ENCODE measurements at regions not wholly inside any gene's neighbourhood (a gene's known extent, or its start where the extent isn't known, plus 50 kb on each side); places are given as distances from the start of the nearest gene placed in this dataset.

DNA sequence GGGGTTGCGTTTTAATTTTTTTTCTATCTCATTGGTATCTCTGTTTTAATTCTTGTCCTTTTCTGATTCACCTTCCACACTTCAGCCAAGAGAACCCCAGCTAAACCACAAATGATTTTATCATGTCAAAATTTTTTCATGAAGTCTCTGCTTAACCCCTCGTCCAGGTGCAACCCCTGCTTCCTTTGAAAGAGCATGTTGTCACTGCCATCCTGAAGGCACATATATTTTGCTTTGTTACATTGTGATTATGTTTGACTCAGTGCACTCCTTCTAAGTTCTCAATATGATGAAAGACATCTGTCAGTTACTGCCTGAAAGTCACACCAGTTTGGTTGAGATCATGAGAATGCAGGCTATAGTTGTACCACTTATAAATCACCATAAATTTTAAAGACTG is 99.9 kb upstream of the FMR1 start:
- H3K9me3 Mint-ChIP-seq: peaks cover 0 to 2% (median 0%) of the 10 kb centered on the region in 7 donors
- no peak overlapping the region for H3K4me3 Mint-ChIP-seq
- H3K27me3 Mint-ChIP-seq: peaks cover 0 to 6% (median 4%) of the 10 kb centered on the region in 3 donors
- ATAC-seq (ENCODE audit: low read depth in 2 of 2) (no peak), DNase-seq (no peak)
- H3K36me3 Mint-ChIP-seq: no peaks in the 10 kb centered on the region
- no peak overlapping the region for H3K27ac Mint-ChIP-seq
- H3K4me1 Mint-ChIP-seq: no peaks in the 10 kb centered on the region

GRCh38 chrX:147827070-147827469 is 84.6 kb upstream of the FMR1 start:
- Mint-ChIP-seq H3K27ac (no peak overlapping the region), H3K27me3 (no peaks in the 10 kb centered on the region), H3K4me3 (no peak overlapping the region), H3K9me3 (peaks cover 5 to 37% (median 15%) of the 10 kb centered on the region in 7 donors), H3K36me3 (no peaks in the 10 kb centered on the region), H3K4me1 (no peaks in the 10 kb centered on the region)
- no peak for DNase-seq
- no peak for ATAC-seq (ENCODE audit: low read depth in 2 of 2)

- DNase-seq: no peak
- Mint-ChIP-seq H3K9me3 (peaks cover 5 to 33% (median 13%) of the 10 kb centered on the region in 7 donors), H3K27ac (no peak overlapping the region), H3K4me1 (no peaks in the 10 kb centered on the region), H3K27me3 (no peaks in the 10 kb centered on the region), H3K4me3 (no peak overlapping the region), H3K36me3 (no peaks in the 10 kb centered on the region)
- no peak for ATAC-seq (ENCODE audit: low read depth in 2 of 2)
Observed at GRCh38 chrX:147828719-147829118, 83.0 kb upstream of the FMR1 start.

DNA sequence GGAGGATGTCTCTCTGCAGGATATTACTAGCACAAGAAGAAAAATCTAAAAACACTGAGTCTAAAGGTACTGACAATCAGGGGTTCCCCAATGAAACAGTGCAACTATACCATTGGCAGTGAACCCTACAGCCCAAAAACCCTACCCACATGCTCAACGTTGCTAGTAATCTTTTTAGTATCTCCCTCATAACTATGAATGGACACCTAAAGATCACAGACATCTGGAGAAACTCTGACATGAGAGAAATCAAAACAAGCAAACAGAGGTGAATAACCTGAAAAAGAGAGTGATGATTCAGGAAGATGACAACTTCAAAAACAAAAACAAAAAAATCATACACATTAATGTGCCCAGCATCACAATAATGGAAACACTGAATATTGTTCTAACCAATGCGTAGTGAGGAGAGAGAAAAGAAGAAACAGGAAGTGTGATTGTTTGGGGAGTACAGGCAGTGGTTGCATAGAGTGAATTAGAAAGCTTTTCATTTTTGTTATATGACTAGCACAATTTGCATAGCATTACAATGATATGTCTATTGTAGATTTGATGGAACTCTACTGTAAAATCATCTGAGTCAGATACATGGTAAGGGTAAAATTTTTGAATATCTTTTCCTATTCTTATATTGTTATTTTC is 78.9 kb upstream of the FMR1 start:
- Mint-ChIP-seq H3K27ac (no peak overlapping the region), H3K27me3 (peaks cover 4 to 8% (median 6%) of the 10 kb centered on the region in 3 donors), H3K4me1 (no peaks in the 10 kb centered on the region), H3K4me3 (no peak overlapping the region), H3K36me3 (no peaks in the 10 kb centered on the region), H3K9me3 (peaks cover 0 to 17% (median 9%) of the 10 kb centered on the region in 7 donors)
- DNase-seq (no peak), ATAC-seq (ENCODE audit: low read depth in 2 of 2) (no peak)

DNA sequence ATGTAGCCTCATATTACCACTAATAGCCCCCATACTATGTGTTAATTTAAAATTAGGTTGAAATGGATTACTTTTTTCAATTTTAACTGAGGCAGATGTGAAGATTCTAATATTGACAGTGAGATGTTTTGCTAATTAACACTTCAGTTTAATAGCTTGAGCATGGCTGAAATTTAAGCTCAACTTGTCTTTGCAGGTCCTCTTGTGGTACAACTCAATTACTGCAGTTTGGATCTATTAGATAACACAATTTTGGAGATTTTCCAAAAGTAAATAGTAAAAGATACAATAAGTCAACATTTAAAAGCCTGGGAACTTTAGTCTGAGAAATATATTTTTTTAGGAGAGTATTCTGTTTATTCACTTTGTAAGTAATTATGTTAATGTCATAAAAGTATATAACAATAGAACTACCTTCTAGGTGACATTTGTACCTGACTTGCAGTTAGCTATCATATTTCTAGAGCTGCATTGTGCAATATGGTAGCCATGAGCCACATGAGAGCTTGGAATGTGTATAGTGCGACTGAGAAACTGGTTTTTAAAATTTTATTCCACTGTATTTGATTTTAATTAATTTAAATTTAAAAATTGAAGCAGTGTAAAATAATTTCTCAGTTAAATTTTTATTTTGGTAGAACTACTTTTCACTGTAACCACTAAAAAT is 73.1 kb upstream of the FMR1 start:
- ATAC-seq (ENCODE audit: low read depth in 2 of 2) (no peak), DNase-seq (no peak)
- peaks cover 4 to 8% (median 6%) of the 10 kb centered on the region in 3 donors for H3K27me3 Mint-ChIP-seq

DNA sequence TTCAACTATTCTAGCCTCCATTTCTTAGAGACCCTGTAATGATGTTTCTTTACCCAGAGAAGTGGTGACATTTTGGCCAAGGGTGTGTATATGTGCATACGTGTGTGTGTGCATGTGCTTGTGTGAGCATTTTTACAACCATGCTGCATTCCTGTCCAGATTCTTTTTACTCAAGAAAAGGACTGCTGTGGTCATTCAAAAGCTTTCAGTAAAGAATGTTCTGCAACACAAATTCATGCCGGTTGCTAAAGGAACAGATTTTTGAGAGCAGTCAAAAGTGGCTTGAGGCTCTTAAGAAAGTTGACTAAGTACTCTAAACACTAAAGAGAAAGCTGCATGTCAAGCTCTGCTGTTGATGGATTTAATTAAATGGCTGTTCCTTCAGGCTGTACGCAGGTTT is 65.0 kb upstream of the FMR1 start:
- Mint-ChIP-seq H3K36me3 (no peaks in the 10 kb centered on the region), H3K4me3 (no peak overlapping the region), H3K27ac (peak overlapping the region in 1 of 6 donors; percentile 28), H3K9me3 (peaks cover 0 to 14% (median 5%) of the 10 kb centered on the region in 7 donors), H3K27me3 (no peaks in the 10 kb centered on the region), H3K4me1 (no peaks in the 10 kb centered on the region)
- no peak for ATAC-seq (ENCODE audit: low read depth in 2 of 2)
- no peak for DNase-seq

More for the DNA sequence above, 73.1 kb upstream of the FMR1 start:
- Mint-ChIP-seq H3K36me3 (no peaks in the 10 kb centered on the region), H3K27ac (no peak overlapping the region), H3K4me1 (no peaks in the 10 kb centered on the region), H3K4me3 (no peak overlapping the region), H3K9me3 (peaks cover 0 to 3% (median 0%) of the 10 kb centered on the region in 7 donors)

DNA sequence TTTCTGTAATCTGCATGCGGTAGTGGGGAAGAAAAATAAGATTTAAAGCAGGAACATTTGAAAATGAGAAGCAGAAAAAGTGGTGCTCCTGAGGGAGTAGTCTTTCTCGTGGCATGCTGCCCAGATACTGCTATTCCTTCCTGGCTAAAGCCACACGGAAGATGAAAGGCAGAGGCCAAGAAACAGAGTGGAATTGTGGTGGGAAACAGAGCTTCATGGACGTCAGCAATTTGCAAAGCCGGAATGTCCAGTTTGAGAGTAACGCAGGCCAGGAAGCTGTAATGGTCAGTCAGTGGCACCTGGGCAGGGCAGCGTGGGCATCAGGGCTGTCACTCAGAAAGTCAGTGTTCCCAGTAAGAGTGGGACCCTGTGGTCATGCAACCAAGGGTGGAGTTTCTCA is 63.7 kb upstream of the FMR1 start:
- Mint-ChIP-seq H3K4me1 (no peaks in the 10 kb centered on the region), H3K36me3 (no peaks in the 10 kb centered on the region), H3K9me3 (peaks cover 0 to 14% (median 5%) of the 10 kb centered on the region in 7 donors), H3K27ac (no peak overlapping the region), H3K4me3 (no peak overlapping the region), H3K27me3 (peaks cover 0 to 3% (median 0%) of the 10 kb centered on the region in 3 donors)
- DNase-seq: no peak
- no peak for ATAC-seq (ENCODE audit: low read depth in 2 of 2)

- no peaks in the 10 kb centered on the region for H3K36me3 Mint-ChIP-seq
Observed at GRCh38 chrX:147848543-147849443, 62.9 kb upstream of the FMR1 start.

DNA sequence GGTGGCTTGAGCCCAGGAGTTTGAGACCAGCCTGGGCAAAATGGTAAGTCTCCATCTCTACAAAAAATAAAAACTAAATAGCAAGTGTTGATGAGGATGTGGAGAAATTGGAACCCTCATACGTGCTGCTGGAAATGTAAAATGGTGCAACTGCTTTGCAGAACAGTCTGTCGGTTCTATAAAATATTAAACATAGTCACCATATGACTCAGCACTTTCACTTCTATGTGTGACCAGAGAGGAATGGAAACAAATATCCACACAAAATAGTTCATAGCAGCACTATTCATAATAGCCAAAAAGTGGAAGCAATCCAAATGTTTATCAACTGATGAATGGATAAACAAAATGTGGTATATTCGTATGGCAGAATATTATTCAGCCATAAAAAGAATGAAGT is 60.8 kb upstream of the FMR1 start:
- Mint-ChIP-seq H3K27me3 (peaks cover 0 to 4% (median 0%) of the 10 kb centered on the region in 3 donors), H3K4me1 (no peaks in the 10 kb centered on the region), H3K9me3 (peaks cover 0 to 2% (median 0%) of the 10 kb centered on the region in 7 donors), H3K27ac (no peak overlapping the region), H3K36me3 (no peaks in the 10 kb centered on the region), H3K4me3 (no peak overlapping the region)
- no peak for DNase-seq
- no peak for ATAC-seq (ENCODE audit: low read depth in 2 of 2)

More at GRCh38 chrX:147848543-147849443, 62.9 kb upstream of the FMR1 start:
- ATAC-seq (ENCODE audit: low read depth in 2 of 2): no peak
- Mint-ChIP-seq H3K4me3 (no peak overlapping the region), H3K27ac (peak overlapping the region in 1 of 6 donors; percentile 7), H3K4me1 (no peaks in the 10 kb centered on the region), H3K27me3 (peaks cover 0 to 4% (median 0%) of the 10 kb centered on the region in 3 donors), H3K9me3 (peaks cover 0 to 14% (median 5%) of the 10 kb centered on the region in 7 donors)
- DNase-seq: no peak

DNA sequence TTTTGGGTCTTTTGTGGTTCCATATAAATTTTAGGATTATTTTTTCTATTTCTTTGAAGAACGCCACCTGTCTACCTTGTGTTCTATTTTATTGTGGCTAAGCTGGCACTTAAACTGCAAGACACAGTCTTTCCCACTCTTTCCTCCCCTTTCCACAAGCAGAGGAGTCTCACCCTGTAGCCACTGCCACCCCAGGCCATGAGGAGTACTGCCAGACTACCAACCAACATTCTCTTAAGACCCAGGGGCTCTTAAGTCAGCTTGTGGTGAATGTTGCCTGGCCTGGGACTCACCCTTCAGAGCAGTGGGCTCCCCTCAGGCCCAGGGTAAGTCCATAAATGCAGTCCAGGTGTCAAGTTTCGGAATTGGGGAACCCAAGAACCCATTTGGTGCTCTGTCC is 58.0 kb upstream of the FMR1 start:
- H3K36me3 Mint-ChIP-seq: peaks cover 0 to 10% of the 10 kb centered on the region in 2 donors
- H3K4me3 Mint-ChIP-seq: no peak overlapping the region
- ATAC-seq (ENCODE audit: low read depth in 2 of 2) (no peak), DNase-seq (no peak)
- H3K4me1 Mint-ChIP-seq: no peaks in the 10 kb centered on the region
- peaks cover 0 to 10% (median 2%) of the 10 kb centered on the region in 7 donors for H3K9me3 Mint-ChIP-seq
- peaks cover 0 to 4% (median 0%) of the 10 kb centered on the region in 3 donors for H3K27me3 Mint-ChIP-seq
- H3K27ac Mint-ChIP-seq: peak overlapping the region in 1 of 6 donors; percentile 56

DNA sequence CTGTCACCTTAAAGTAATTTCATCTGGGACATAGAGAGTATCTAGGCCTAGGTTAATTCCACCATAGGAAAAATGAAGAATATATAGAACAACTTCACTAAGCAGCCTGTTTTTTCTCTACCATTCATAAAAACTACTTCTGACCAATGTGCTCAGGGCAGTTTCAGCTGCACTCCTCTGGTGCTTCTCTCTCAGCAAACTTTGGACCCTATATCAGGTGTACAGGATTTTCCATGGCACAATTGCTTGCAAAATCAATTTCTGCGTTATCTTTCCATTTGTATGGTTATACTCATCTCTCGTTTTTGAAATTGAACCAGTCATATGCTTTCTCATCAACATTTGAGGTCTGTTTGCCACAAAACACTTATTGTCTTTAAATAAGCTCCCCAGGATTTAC is 52.1 kb upstream of the FMR1 start:
- H3K4me1 Mint-ChIP-seq: no peaks in the 10 kb centered on the region
- H3K27ac Mint-ChIP-seq: no peak overlapping the region
- DNase-seq: no peak
- no peak overlapping the region for H3K4me3 Mint-ChIP-seq
- H3K36me3 Mint-ChIP-seq: peaks cover 0 to 10% of the 10 kb centered on the region in 2 donors
- H3K27me3 Mint-ChIP-seq: no peaks in the 10 kb centered on the region
- H3K9me3 Mint-ChIP-seq: peaks cover 0 to 10% (median 0%) of the 10 kb centered on the region in 7 donors
- ATAC-seq (ENCODE audit: low read depth in 2 of 2): no peak
